ENCODE measurements at regions not wholly inside any gene's neighbourhood (a gene's known extent, or its start where the extent isn't known, plus 50 kb on each side); places are given as distances from the start of the nearest gene placed in this dataset.

- DNase-seq, result no peak
- Histone ChIP-seq H3K9me3 (no peaks in the 10 kb centered on the region), H3K4me3 (no peak overlapping the region), H3K36me3 (ENCODE audit: low read depth) (no peaks in the 10 kb centered on the region), H3K4me1 (ENCODE audit: low read depth) (no peaks in the 10 kb centered on the region)
- no peak for ATAC-seq
- no peak for TF ChIP-seq CTCF (IDR thresholded peaks at IDR 0.05)
- intact Hi-C loops (cut with DNase I, micrococcal nuclease), result no loop called here
These were observed 598.9 kb upstream of the CHRM3 start for GRCh38 chr1:238787471-238787870.

GRCh38 chr1:238783633-238784032 lies 602.7 kb upstream of the CHRM3 start:
- TF ChIP-seq CTCF (IDR thresholded peaks at IDR 0.05), result no peak

DNA sequence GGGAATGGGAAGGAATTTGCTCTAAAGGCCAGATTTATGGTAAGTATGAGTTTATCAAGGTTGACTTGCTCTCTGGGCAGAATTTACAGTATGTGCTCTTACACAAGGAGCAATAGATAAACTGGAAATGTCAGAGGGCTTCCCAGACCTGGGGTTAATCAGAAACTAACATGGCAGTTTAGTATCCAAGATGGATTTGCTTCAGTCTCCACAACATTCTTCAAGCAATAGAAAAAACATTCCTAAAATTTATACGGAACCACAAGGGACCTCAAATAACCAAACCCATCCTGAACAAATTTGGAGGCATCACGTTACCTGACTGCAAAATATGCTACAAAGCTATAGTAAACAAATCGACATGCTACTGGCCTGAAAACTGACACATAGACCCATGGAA lies 606.7 kb upstream of the CHRM3 start:
- no peak for DNase-seq
- Histone ChIP-seq H3K4me1 (ENCODE audit: low read depth) (no peaks in the 10 kb centered on the region), H3K9me3 (no peaks in the 10 kb centered on the region), H3K36me3 (ENCODE audit: low read depth) (no peaks in the 10 kb centered on the region), H3K4me3 (no peak overlapping the region)
- no peak for TF ChIP-seq CTCF (IDR thresholded peaks at IDR 0.05)
- intact Hi-C loops (cut with DNase I, micrococcal nuclease), result no loop called here
- no peak for ATAC-seq

More at GRCh38 chr1:238783633-238784032, 602.7 kb upstream of the CHRM3 start:
- no peak overlapping the region for H3K4me3 ChIP-seq
- H3K36me3 ChIP-seq (ENCODE audit: low read depth), result no peaks in the 10 kb centered on the region
- DNase-seq (no peak), ATAC-seq (no peak)
- intact Hi-C loops (cut with DNase I, micrococcal nuclease), result no loop called here
- no peaks in the 10 kb centered on the region for H3K4me1 ChIP-seq (ENCODE audit: low read depth)
- no peaks in the 10 kb centered on the region for H3K9me3 ChIP-seq

DNA sequence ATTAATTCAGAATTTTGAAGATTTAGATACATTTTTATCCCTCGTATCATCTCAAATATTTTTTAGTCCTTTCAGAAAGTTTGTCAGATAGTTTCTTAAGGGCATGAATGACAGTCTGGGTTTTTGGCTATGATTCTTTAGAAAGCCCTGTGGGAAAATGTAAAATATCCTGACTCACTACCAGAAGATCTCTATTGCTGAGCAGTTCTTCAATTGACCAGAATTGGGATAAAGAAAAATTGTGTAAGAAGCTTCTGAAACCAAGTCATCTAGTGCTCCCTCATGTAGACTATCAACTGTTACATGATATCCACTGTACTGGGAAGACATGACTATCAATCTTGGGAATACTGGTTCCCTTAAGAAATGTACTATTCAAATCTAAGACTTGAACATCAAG lies 608.3 kb upstream of the CHRM3 start:
- Histone ChIP-seq H3K9me3 (no peaks in the 10 kb centered on the region), H3K4me1 (ENCODE audit: low read depth) (no peaks in the 10 kb centered on the region), H3K36me3 (ENCODE audit: low read depth) (no peaks in the 10 kb centered on the region), H3K4me3 (no peak overlapping the region)
- no peak for TF ChIP-seq CTCF (IDR thresholded peaks at IDR 0.05)
- intact Hi-C loops (cut with DNase I, micrococcal nuclease), result no loop called here
- no peak for DNase-seq
- ATAC-seq, result no peak

GRCh38 chr1:238777551-238777950 lies 608.8 kb upstream of the CHRM3 start:
- intact Hi-C loops (cut with DNase I, micrococcal nuclease), result no loop called here
- no peak for TF ChIP-seq CTCF (IDR thresholded peaks at IDR 0.05)
- no peak for ATAC-seq
- Histone ChIP-seq H3K4me3 (no peak overlapping the region), H3K4me1 (ENCODE audit: low read depth) (no peaks in the 10 kb centered on the region), H3K36me3 (ENCODE audit: low read depth) (no peaks in the 10 kb centered on the region), H3K9me3 (no peaks in the 10 kb centered on the region)
- no peak for DNase-seq

DNA sequence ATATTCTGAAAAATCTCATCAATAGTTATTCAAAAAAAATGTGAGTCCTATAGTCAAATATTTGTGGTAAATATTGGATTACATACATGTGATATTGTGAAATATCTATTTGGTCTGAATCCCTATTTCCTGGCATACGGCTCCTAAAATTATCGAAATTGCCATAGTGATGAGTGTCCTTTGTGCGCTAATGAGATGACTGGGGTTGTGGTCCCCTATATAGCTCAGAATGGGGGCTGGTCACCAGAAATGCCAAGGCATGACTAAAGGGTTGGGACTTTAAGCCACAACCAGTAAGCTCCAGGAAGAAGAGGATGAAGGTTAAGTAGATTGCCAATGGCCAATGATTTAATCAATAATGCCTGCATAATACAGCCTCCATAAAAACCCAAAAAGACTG lies 610.2 kb upstream of the CHRM3 start:
- H3K36me3 ChIP-seq (ENCODE audit: low read depth), result no peaks in the 10 kb centered on the region
- no peaks in the 10 kb centered on the region for H3K4me1 ChIP-seq (ENCODE audit: low read depth)
- no peak overlapping the region for H3K4me3 ChIP-seq
- intact Hi-C loops (cut with DNase I, micrococcal nuclease), result no loop called here
- TF ChIP-seq CTCF (IDR thresholded peaks at IDR 0.05), result no peak
- DNase-seq (no peak), ATAC-seq (no peak)
- H3K9me3 ChIP-seq, result no peaks in the 10 kb centered on the region

Measured in mucosa of descending colon (tissue), 3 donors.